Ishikawa (cell line): ENCODE measurements at regions not wholly inside any gene's neighbourhood (a gene's known extent, or its start where the extent isn't known, plus 50 kb on each side); places are given as distances from the start of the nearest gene placed in this dataset.

Source experiments
- CEBPB ChIP-seq: IDR thresholded peaks from 2 replicates; pipeline ENCODE4 v1.6.1; 2012
- CREB1 ChIP-seq: IDR thresholded peaks from 2 replicates; pipeline ENCODE4 v1.6.1; 2012; ENCODE audit warnings: low read depth
- EGR1 ChIP-seq: IDR thresholded peaks from 2 replicates; pipeline ENCODE4 v1.6.1; 2012
- EP300 ChIP-seq: IDR thresholded peaks from 2 replicates; pipeline ENCODE4 v1.6.1; 2012; ENCODE audit warnings: borderline replicate concordance
- FOXM1 ChIP-seq: IDR thresholded peaks from 2 replicates; pipeline ENCODE4 v1.6.1; 2012; ENCODE audit warnings: low read depth, borderline replicate concordance
- MAX ChIP-seq: IDR thresholded peaks from 2 replicates; pipeline ENCODE4 v1.6.1; 2012
- NFIC ChIP-seq: IDR thresholded peaks from 2 replicates; pipeline ENCODE4 v1.6.1; 2012
- RAD21 ChIP-seq: IDR thresholded peaks from 2 replicates; pipeline ENCODE4 v1.6.1; 2012; ENCODE audit warnings: low read depth
- REST ChIP-seq: IDR thresholded peaks from 2 replicates; pipeline ENCODE4 v1.6.1; 2012; ENCODE audit warnings: low read depth, mild to moderate bottlenecking
- TAF1 ChIP-seq: IDR thresholded peaks from 2 replicates; pipeline ENCODE4 v1.6.1; 2012; ENCODE audit warnings: low read depth, mild to moderate bottlenecking
- TEAD4 ChIP-seq: IDR thresholded peaks from 2 replicates; pipeline ENCODE4 v1.6.1; 2012
- ZBTB7A ChIP-seq: IDR thresholded peaks from 2 replicates; pipeline ENCODE4 v1.6.1; 2012; ENCODE audit warnings: low read depth

DNA sequence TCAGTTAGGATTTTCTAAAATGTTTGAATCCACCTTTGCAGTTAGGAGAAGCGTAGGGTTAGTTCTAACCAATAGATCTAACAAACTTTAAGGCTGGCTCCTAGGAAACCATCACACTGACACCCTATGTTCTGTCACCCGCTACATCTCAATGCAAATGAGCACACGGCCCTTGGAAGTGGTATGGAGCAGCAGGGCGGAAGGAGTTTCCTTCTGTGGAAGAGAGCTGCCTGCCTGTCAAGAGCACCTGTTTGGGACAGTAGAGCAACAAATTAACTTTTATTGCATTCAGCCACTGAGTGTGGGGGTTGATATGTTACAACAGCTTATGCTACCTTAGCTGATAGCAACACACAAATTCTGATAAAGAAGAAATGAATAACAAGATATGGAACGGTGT is 306.9 kb upstream of the RAB6C start:
- TF ChIP-seq EP300 (no peak), REST (no peak), MAX (no peak), TEAD4 (no peak), TAF1 (no peak), CEBPB (no peak), CREB1 (no peak), FOXM1 (no peak), ZBTB7A (no peak), RAD21 (no peak), NFIC (no peak), EGR1 (no peak)
